ENCODE measurements at regions not wholly inside any gene's neighbourhood (a gene's known extent, or its start where the extent isn't known, plus 50 kb on each side); places are given as distances from the start of the nearest gene placed in this dataset.

- DNase-seq (ENCODE audit: low read depth, low spot score): no peak
- TF ChIP-seq FOXP2 (optimal IDR thresholded peaks at IDR 0.05; ENCODE audit: control extremely low read depth, extremely low read length, insufficient read depth) (no peak), POLR2AphosphoS5 (IDR thresholded peaks at IDR 0.05; ENCODE audit: borderline replicate concordance, low read depth, low read length) (no peak), EZH2 (IDR thresholded peaks at IDR 0.05) (no peak)
Observed at GRCh38 chr22:48619721-48620120, 1208.0 kb downstream of the BRD1 start.

GRCh38 chr22:48618326-48618725 is 1209.3 kb downstream of the BRD1 start:
- Histone ChIP-seq H3K9me3 (ENCODE audit: low read depth, low read length) (no peaks in the 10 kb centered on the region), H3K9ac (ENCODE audit: insufficient read length) (no peak overlapping the region), H3K36me3 (ENCODE audit: insufficient read depth, low read length) (no peaks in the 10 kb centered on the region; the same call in 1 of the 2 replicates), H3K4me3 (0 out of 2 replicates have a peak overlapping the region, but pooled peaks have one; percentile 43), H3K27ac (peak overlapping the region; percentile 30; the same call in 1 of the 2 replicates)
- no peak for DNase-seq (ENCODE audit: low read depth, low spot score)
- no peak for TF ChIP-seq EZH2 (IDR thresholded peaks at IDR 0.05)
- no peak for TF ChIP-seq FOXP2 (optimal IDR thresholded peaks at IDR 0.05; ENCODE audit: control extremely low read depth, extremely low read length, insufficient read depth)
- no peak for TF ChIP-seq POLR2AphosphoS5 (IDR thresholded peaks at IDR 0.05; ENCODE audit: borderline replicate concordance, low read depth, low read length)

More at GRCh38 chr22:48619721-48620120, 1208.0 kb downstream of the BRD1 start:
- Histone ChIP-seq H3K36me3 (ENCODE audit: insufficient read depth, low read length) (no peaks in the 10 kb centered on the region; the same call in 1 of the 2 replicates), H3K27ac (no peak overlapping the region), H3K9ac (ENCODE audit: insufficient read length) (no peak overlapping the region), H3K4me3 (no peak overlapping the region), H3K9me3 (ENCODE audit: low read depth, low read length) (no peaks in the 10 kb centered on the region)

GRCh38 chr22:48616656-48617055 is 1211.0 kb downstream of the BRD1 start:
- DNase-seq (ENCODE audit: low read depth, low spot score): no peak
- Histone ChIP-seq H3K9ac (ENCODE audit: insufficient read length) (no peak overlapping the region), H3K27ac (no peak overlapping the region), H3K36me3 (ENCODE audit: insufficient read depth, low read length) (no peaks in the 10 kb centered on the region; the same call in 1 of the 2 replicates), H3K4me3 (no peak overlapping the region), H3K9me3 (ENCODE audit: low read depth, low read length) (no peaks in the 10 kb centered on the region)
- TF ChIP-seq POLR2AphosphoS5 (IDR thresholded peaks at IDR 0.05; ENCODE audit: borderline replicate concordance, low read depth, low read length) (no peak), FOXP2 (optimal IDR thresholded peaks at IDR 0.05; ENCODE audit: control extremely low read depth, extremely low read length, insufficient read depth) (no peak), EZH2 (IDR thresholded peaks at IDR 0.05) (no peak)

- no peak overlapping the region for H3K9ac ChIP-seq (ENCODE audit: insufficient read length)
- H3K9me3 ChIP-seq (ENCODE audit: low read depth, low read length): no peaks in the 10 kb centered on the region
- no peak overlapping the region for H3K4me3 ChIP-seq
- TF ChIP-seq FOXP2 (optimal IDR thresholded peaks at IDR 0.05; ENCODE audit: control extremely low read depth, extremely low read length, insufficient read depth) (no peak), EZH2 (IDR thresholded peaks at IDR 0.05) (no peak), POLR2AphosphoS5 (IDR thresholded peaks at IDR 0.05; ENCODE audit: borderline replicate concordance, low read depth, low read length) (no peak)
- no peak overlapping the region for H3K27ac ChIP-seq
- no peak for DNase-seq (ENCODE audit: low read depth, low spot score)
- H3K36me3 ChIP-seq (ENCODE audit: insufficient read depth, low read length): no peaks in the 10 kb centered on the region; the same call in 1 of the 2 replicates
Observed at GRCh38 chr22:48615171-48616008, 1212.3 kb downstream of the BRD1 start.

- no peak overlapping the region for H3K27ac ChIP-seq
- no peak for DNase-seq (ENCODE audit: low read depth, low spot score)
- no peak overlapping the region for H3K4me3 ChIP-seq
- TF ChIP-seq POLR2AphosphoS5 (IDR thresholded peaks at IDR 0.05; ENCODE audit: borderline replicate concordance, low read depth, low read length) (no peak), EZH2 (IDR thresholded peaks at IDR 0.05) (no peak), FOXP2 (optimal IDR thresholded peaks at IDR 0.05; ENCODE audit: control extremely low read depth, extremely low read length, insufficient read depth) (no peak)
- no peaks in the 10 kb centered on the region; the same call in 1 of the 2 replicates for H3K36me3 ChIP-seq (ENCODE audit: insufficient read depth, low read length)
- no peaks in the 10 kb centered on the region for H3K9me3 ChIP-seq (ENCODE audit: low read depth, low read length)
- no peak overlapping the region for H3K9ac ChIP-seq (ENCODE audit: insufficient read length)
Observed at GRCh38 chr22:48613566-48614200, 1214.0 kb downstream of the BRD1 start.

- H3K4me3 ChIP-seq: no peak overlapping the region
- H3K9me3 ChIP-seq (ENCODE audit: low read depth, low read length): no peaks in the 10 kb centered on the region
- H3K36me3 ChIP-seq (ENCODE audit: insufficient read depth, low read length): no peaks in the 10 kb centered on the region; the same call in 1 of the 2 replicates
- H3K9ac ChIP-seq (ENCODE audit: insufficient read length): no peak overlapping the region
- H3K27ac ChIP-seq: no peak overlapping the region
- TF ChIP-seq EZH2 (IDR thresholded peaks at IDR 0.05): no peak
- no peak for DNase-seq (ENCODE audit: low read depth, low spot score)
Observed at GRCh38 chr22:48612077-48612995, 1215.3 kb downstream of the BRD1 start.

- Histone ChIP-seq H3K9ac (ENCODE audit: insufficient read length) (no peak overlapping the region), H3K9me3 (ENCODE audit: low read depth, low read length) (no peaks in the 10 kb centered on the region), H3K27ac (no peak overlapping the region), H3K4me3 (no peak overlapping the region), H3K36me3 (ENCODE audit: insufficient read depth, low read length) (no peaks in the 10 kb centered on the region; the same call in 1 of the 2 replicates)
- DNase-seq (ENCODE audit: low read depth, low spot score): no peak
- no peak for TF ChIP-seq FOXP2 (optimal IDR thresholded peaks at IDR 0.05; ENCODE audit: control extremely low read depth, extremely low read length, insufficient read depth)
- no peak for TF ChIP-seq EZH2 (IDR thresholded peaks at IDR 0.05)
- no peak for TF ChIP-seq POLR2AphosphoS5 (IDR thresholded peaks at IDR 0.05; ENCODE audit: borderline replicate concordance, low read depth, low read length)
Observed at GRCh38 chr22:48609279-48609865, 1218.3 kb downstream of the BRD1 start.
